Keratinocyte (primary cell): ENCODE measurements at regions not wholly inside any gene's neighbourhood (a gene's known extent, or its start where the extent isn't known, plus 50 kb on each side); places are given as distances from the start of the nearest gene placed in this dataset.

Source experiments
- CTCF ChIP-seq, 3 experiments: IDR thresholded peaks in 1 of 3; conservative IDR thresholded peaks in 1 of 3; optimal IDR thresholded peaks in 1 of 3; 2 replicates in 2 of 3; 3 replicates in 1 of 3; pipeline versions ENCODE3 to v1.5.1; 2011; ENCODE audit warnings: low read length in 3 of 3, mild to moderate bottlenecking in 3 of 3, moderate library complexity in 2 of 3, control low read depth in 1 of 3, inconsistent platforms in 1 of 3; ENCODE audit not compliant: insufficient read depth in 2 of 3; ENCODE audit errors: extremely low read depth in 1 of 3
- EZH2 ChIP-seq: IDR thresholded peaks from one replicate; pipeline ENCODE4 v1.6.1; 2012; ENCODE audit warnings: inconsistent platforms, mild to moderate bottlenecking, low read length, moderate library complexity

GRCh38 chr1:36606641-36607262, 124.0 kb upstream of the CSF3R start:
- TF ChIP-seq CTCF (optimal IDR thresholded peaks at IDR 0.05 in 1 of 3, IDR thresholded peaks at IDR 0.05 in 1 of 3, conservative IDR thresholded peaks at IDR 0.05 in 1 of 3; ENCODE audit: extremely low read depth in 1 of 3, insufficient read depth in 2 of 3, low read length in 3 of 3) (no peak), EZH2 (no peak)
